Brain microvascular endothelial cell (primary cell): ENCODE measurements at regions not wholly inside any gene's neighbourhood (a gene's known extent, or its start where the extent isn't known, plus 50 kb on each side); places are given as distances from the start of the nearest gene placed in this dataset.

Source experiments
- DNase-seq: peaks from one replicate; pipeline ENCODE4 v3.0.0-alpha.2; 2020
- H3K27ac ChIP-seq: fragments of 250-450 bp; sonication (Bioruptor Pico); 2 replicates; pipeline ENCODE4 v1.5.1; 2020; ENCODE audit warnings: mild to moderate bottlenecking, moderate library complexity
- H3K27me3 ChIP-seq: fragments of 250-450 bp; sonication (Bioruptor Pico); replicated peaks from 2 replicates; pipeline ENCODE4 v1.5.1; 2020; ENCODE audit warnings: mild to moderate bottlenecking
- H3K36me3 ChIP-seq: fragments of 250-450 bp; sonication (Bioruptor Pico); replicated peaks from 2 replicates; pipeline ENCODE4 v1.5.1; 2020; ENCODE audit warnings: mild to moderate bottlenecking
- H3K4me3 ChIP-seq: 2 replicates; pipeline ENCODE4 v1.5.1; 2011; ENCODE audit warnings: low read depth, mild to moderate bottlenecking, control low read depth, low read length, moderate library complexity
- CTCF ChIP-seq: IDR thresholded peaks from 2 replicates; pipeline ENCODE4 v1.5.1; 2011; ENCODE audit warnings: low read depth, mild to moderate bottlenecking, moderate library complexity, low read length, control low read depth, inconsistent platforms; ENCODE audit errors: missing control alignments
- in situ Hi-C: cut with HindIII; loops from 2 replicates; pipeline ENCODE4 v1.10.0; 2017; ENCODE audit warnings: low sequenced_read_pairs, low pct_ligation_motif_present

GRCh38 chr2:51224790-51225189 is 192.9 kb upstream of the NRXN1 start:
- in situ Hi-C loops: no loop called here
- H3K27ac ChIP-seq: no peak overlapping the region
- no peak for DNase-seq
- no peaks in the 10 kb centered on the region for H3K27me3 ChIP-seq
- no peak for TF ChIP-seq CTCF
- no peaks in the 10 kb centered on the region for H3K36me3 ChIP-seq
- H3K4me3 ChIP-seq: no peak overlapping the region

- no peak for TF ChIP-seq CTCF
- no peak overlapping the region for H3K4me3 ChIP-seq
- in situ Hi-C loops: no loop called here
- H3K27ac ChIP-seq: no peak overlapping the region
- H3K27me3 ChIP-seq: no peaks in the 10 kb centered on the region
- no peak for DNase-seq
- H3K36me3 ChIP-seq: no peaks in the 10 kb centered on the region
These were observed 190.2 kb upstream of the NRXN1 start for GRCh38 chr2:51222106-51222505.

- H3K27me3 ChIP-seq: no peaks in the 10 kb centered on the region
- no peak overlapping the region for H3K27ac ChIP-seq
- no peak overlapping the region for H3K4me3 ChIP-seq
- in situ Hi-C loops: no loop called here
- DNase-seq: no peak
- no peaks in the 10 kb centered on the region for H3K36me3 ChIP-seq
- TF ChIP-seq CTCF: no peak
These were observed 188.7 kb upstream of the NRXN1 start for GRCh38 chr2:51220606-51221005.

- Histone ChIP-seq H3K27ac (peak overlapping the region; percentile 58), H3K36me3 (no peaks in the 10 kb centered on the region), H3K4me3 (no peak overlapping the region), H3K27me3 (no peaks in the 10 kb centered on the region)
- no peak for DNase-seq
- in situ Hi-C loops: no loop called here
- TF ChIP-seq CTCF: no peak
These were observed 188.1 kb upstream of the NRXN1 start for GRCh38 chr2:51220080-51220479.

GRCh38 chr2:51219468-51219867 is 187.5 kb upstream of the NRXN1 start:
- Histone ChIP-seq H3K27me3 (no peaks in the 10 kb centered on the region), H3K36me3 (no peaks in the 10 kb centered on the region), H3K27ac (peak overlapping the region; percentile 60), H3K4me3 (no peak overlapping the region)
- DNase-seq: peak; percentile 81
- in situ Hi-C loops: no loop called here
- TF ChIP-seq CTCF: no peak

- in situ Hi-C loops: no loop called here
- peak overlapping the region; percentile 21 for H3K27ac ChIP-seq
These were observed 186.1 kb upstream of the NRXN1 start for GRCh38 chr2:51218047-51218446.

More at GRCh38 chr2:51218047-51218446, 186.1 kb upstream of the NRXN1 start:
- no peak for TF ChIP-seq CTCF
- no peaks in the 10 kb centered on the region for H3K36me3 ChIP-seq
- H3K4me3 ChIP-seq: no peak overlapping the region
- DNase-seq: peak; percentile 11
- no peaks in the 10 kb centered on the region for H3K27me3 ChIP-seq
